GM18858 (cell line): ENCODE measurements at regions not wholly inside any gene's neighbourhood (a gene's known extent, or its start where the extent isn't known, plus 50 kb on each side); places are given as distances from the start of the nearest gene placed in this dataset.

Source experiments
- ATAC-seq: cut with Tn5 transposase; IDR thresholded peaks from one replicate; pipeline ENCODE4 v1.9.1; 2021; ENCODE audit not compliant: unreplicated experiment

DNA sequence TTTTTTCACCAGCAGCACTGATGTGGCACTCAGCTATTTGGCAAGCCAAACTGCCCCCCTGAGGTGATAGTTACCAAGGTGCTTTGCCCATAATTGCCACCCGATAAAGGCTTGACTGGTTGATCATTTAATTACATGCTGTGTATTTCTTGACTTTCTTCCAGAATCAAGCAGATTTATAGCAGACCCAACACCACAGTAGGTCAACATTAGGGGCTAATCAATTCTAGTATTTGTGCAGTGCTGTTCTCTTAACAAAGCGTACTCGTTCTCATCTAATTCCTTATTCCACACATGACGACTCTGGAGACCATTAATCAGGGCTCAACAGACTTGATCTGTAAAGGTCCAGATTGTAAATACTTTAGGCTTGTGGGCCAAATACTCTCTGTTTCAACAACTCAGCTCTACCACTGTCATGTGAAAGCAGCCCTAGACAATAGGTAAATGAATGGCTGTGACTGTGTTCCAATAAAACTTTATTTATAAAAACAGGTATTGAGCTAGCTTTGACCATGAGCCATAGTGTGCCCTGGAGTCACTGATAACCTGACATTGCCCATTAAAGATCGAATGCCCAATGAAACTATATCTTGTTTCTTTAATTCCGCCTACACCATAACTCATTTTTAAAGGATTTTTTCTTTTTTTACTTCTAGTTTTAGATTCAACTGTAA is 119.1 kb upstream of the TMC3 start:
- ATAC-seq: no peak

- ATAC-seq: no peak
Observed at GRCh38 chr15:81492331-81492968, 118.4 kb upstream of the TMC3 start.

GRCh38 chr15:81491414-81492096 is 117.5 kb upstream of the TMC3 start:
- no peak for ATAC-seq

DNA sequence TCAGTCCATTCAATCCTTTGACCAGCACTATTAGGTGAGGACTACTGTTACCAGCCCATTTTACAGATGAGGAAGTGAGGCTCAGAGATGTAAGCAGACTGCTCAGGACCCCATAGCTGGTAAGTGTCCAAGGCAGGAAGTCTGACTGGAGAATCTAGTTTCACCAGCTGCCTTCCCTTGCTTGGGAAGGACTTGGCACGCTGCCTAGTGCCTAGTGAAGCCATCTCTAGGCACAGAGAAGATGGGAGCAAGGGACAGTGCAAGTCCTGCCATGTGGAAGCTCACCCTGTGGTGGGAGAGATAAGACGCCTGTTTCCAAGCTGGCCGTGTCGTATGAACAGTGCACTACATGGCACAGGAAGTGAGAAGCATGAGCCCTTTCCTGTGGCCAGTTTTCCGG is 111.8 kb upstream of the TMC3 start:
- ATAC-seq: no peak

GRCh38 chr15:81484086-81484955 is 110.3 kb upstream of the TMC3 start:
- no peak for ATAC-seq

GRCh38 chr15:81483496-81483895 is 109.5 kb upstream of the TMC3 start:
- ATAC-seq: no peak

- no peak for ATAC-seq
Observed at GRCh38 chr15:81481346-81481745, 107.3 kb upstream of the TMC3 start.

GRCh38 chr15:81480645-81481053 is 106.6 kb upstream of the TMC3 start:
- ATAC-seq: no peak

- no peak for ATAC-seq
Observed at GRCh38 chr15:81478354-81478753, 104.3 kb upstream of the TMC3 start.

GRCh38 chr15:81475926-81476325 is 101.9 kb upstream of the TMC3 start:
- ATAC-seq: no peak

DNA sequence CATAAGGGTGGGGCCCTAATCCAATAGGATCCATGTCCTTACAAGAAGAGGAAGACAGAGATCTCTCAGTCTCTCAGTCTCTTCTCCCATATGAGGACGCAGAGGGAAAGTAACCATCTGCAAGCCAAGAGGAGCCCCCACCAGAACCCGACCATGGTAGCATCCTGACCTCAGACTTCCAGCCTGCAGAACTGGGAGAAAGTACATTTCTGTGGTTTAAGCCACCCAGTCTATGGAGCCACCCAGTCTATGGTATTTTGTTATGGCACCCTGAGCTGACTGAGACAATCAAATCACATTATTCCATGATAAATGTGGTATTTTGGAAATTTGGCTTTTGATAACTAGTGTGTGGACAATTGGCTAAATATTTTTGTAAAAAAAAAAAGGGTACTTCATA is 101.5 kb upstream of the TMC3 start:
- no peak for ATAC-seq

DNA sequence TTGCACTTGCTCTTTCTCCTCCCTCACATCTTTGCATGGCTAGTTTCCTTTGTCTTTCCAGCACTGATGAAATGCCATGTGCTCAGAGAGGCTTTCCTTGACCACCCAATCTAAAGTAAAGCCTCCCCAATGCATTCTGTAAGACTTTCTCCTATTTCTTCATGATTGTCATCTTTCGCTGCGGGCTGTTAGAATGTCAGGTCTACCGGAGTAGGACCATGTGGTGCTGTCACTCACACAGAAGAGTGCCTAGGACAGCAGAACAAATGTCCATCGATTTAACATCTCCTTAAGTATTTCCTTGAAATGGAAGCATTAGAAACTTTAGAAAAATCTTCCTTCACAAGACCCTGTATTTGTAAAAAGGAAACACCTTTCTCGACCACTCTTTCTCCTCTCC is 99.9 kb upstream of the TMC3 start:
- ATAC-seq: no peak

DNA sequence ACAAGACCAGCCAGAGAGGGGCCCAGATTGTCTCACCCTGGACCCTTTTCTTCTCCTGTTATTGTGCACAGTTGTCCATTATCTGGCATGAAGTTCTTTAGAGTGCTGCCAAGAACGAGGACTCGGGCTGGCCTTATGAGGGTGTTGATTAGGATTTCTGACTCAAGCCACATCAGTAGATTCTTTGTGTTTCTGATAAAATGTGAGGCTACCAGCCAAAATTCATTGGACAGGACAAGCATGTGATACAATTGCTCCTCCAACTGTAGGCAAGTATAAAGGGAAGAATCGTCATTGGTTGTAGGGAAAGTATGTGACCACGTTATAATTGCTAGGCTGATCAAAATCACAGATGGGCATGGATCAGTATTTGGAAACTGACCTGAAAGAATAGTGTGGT is 99.2 kb upstream of the TMC3 start:
- ATAC-seq: no peak

DNA sequence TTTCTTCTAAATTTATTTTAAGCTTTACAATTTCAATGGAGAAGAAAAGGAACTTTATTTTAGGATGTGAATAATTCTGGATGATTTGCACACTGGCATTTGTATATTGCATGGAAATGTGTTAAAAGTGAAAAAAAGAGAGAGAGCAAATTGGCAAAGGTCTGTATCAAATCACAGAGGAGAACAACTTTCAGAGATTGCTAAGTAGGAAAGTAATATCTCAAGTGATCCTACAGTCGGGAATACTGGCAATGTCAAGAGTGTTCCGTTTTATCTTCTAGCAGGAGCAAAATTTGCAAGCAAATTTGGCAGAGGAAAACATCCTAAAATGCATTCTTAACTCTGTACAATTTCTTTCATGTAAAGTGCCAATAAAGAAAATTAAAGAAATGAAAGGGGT is 97.1 kb upstream of the TMC3 start:
- ATAC-seq: no peak

- ATAC-seq: no peak
Observed at GRCh38 chr15:81469154-81469553, 95.1 kb upstream of the TMC3 start.

- no peak for ATAC-seq
Observed at GRCh38 chr15:81466741-81467140, 92.7 kb upstream of the TMC3 start.

- ATAC-seq: no peak
Observed at GRCh38 chr15:81454024-81454423, 80.0 kb upstream of the TMC3 start.

GRCh38 chr15:81450721-81451120 is 76.7 kb upstream of the TMC3 start:
- no peak for ATAC-seq

DNA sequence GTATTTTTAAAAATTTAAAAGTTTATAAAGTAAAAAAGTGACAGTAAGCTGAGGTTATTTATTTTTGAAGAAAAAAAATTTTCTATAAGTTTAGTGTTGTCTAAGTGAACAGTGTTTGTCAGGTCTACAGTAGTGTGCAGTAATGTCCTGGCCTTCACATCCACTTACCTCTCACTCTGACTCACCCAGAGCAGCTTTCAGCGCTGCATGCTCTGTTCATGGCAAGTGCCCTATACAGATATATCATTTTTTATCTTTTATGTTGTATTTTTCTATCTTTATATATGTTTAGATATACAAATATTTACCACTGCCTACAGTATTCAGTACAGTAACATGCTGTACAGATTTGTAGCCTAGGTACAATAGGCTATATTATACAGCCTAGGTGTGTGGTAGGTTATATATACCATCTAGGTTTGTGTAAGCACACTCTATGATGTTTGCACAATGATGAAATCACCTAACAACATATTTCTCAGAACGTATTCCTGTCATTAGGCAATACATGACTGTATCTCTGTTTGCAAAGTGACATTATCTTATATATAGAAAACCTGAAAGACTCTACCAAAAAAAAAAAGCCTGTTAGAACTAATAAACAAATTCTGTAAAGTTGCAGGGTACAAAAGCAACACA is 75.9 kb upstream of the TMC3 start:
- ATAC-seq: no peak

- no peak for ATAC-seq
Observed at GRCh38 chr15:81443040-81443820, 69.2 kb upstream of the TMC3 start.
